A549 (cell line): ENCODE measurements at regions not wholly inside any gene's neighbourhood (a gene's known extent, or its start where the extent isn't known, plus 50 kb on each side); places are given as distances from the start of the nearest gene placed in this dataset.

Experiments
- ATAC-seq, 2 experiments: fragments of 200-7000 bp in 1 of 2; fragments of >200 bp in 1 of 2; cut with Nextera tagmentation in 1 of 2; cut with Tn5 transposase in 1 of 2; 3 replicates each; pipeline versions ENCODE4 v1.8.0 to v1.9.1; 2018 to 2020; ENCODE audit warnings: mild to moderate bottlenecking in 1 of 2, moderate library complexity in 1 of 2
- CTCF ChIA-PET: fragments of 300-600 bp; sonication (Branson Sonifier 250); formaldehyde crosslinking; extraction: SDS; loops from one replicate; lab custom pipeline; 2021; ENCODE audit warnings: antibody characterized with exemption, inconsistent platforms; lab: Yijun Ruan, JAX
- POLR2A ChIA-PET: fragments of 350-600 bp; formaldehyde crosslinking; extraction: SDS; loops from one replicate; lab custom pipeline; 2021; ENCODE audit warnings: antibody characterized with exemption, inconsistent platforms; lab: Yijun Ruan, JAX
- DNase-seq, 2 experiments: peaks; one replicate each; pipeline versions ENCODE4 v3.0.0 to v3.0.0-alpha.2; 2011 to 2016; ENCODE audit warnings: low read depth in 1 of 2, low spot score in 1 of 2
- FAIRE-seq: peaks from 2 replicates; lab custom pipeline; 2011; peaks lifted over from hg19 to GRCh38; lab: Jason Lieb, UNC
- H3K27ac ChIP-seq, 2 experiments: fragments of >200 bp; sonication (Bioruptor Twin); formaldehyde crosslinking; 3 replicates each; pipeline ENCODE4 v1.5.1; 2016 to 2017
- H3K4me1 ChIP-seq: fragments of >200 bp; sonication (Bioruptor Twin); formaldehyde crosslinking; 3 replicates; pipeline ENCODE4 v1.6.1; 2016
- H3K4me2 ChIP-seq: fragments of >200 bp; sonication (Bioruptor Twin); formaldehyde crosslinking; 3 replicates; pipeline ENCODE4 v1.6.1; 2016
- H3K4me3 ChIP-seq: fragments of >200 bp; sonication (Bioruptor Twin); formaldehyde crosslinking; 3 replicates; pipeline ENCODE4 v1.5.1; 2016
- H3K9me3 ChIP-seq: fragments of >200 bp; sonication (Bioruptor Twin); formaldehyde crosslinking; 3 replicates; pipeline ENCODE4 v1.6.1; 2016
- BHLHE40 ChIP-seq: IDR thresholded peaks from 2 replicates; pipeline ENCODE4 v1.6.1; 2012; ENCODE audit warnings: low read depth, low read length, inconsistent platforms
- CBX8 ChIP-seq: fragments of 200-600 bp; sonication (generic); IDR thresholded peaks from 2 replicates; pipeline ENCODE4 v1.6.1; 2016
- CHD2 ChIP-seq: fragments of 150-350 bp; IDR thresholded peaks from 2 replicates; pipeline ENCODE4 v1.6.1; 2014; ENCODE audit warnings: low read length; ENCODE audit not compliant: partially characterized antibody
- EHMT2 ChIP-seq: fragments of 200-600 bp; sonication (generic); IDR thresholded peaks from 2 replicates; pipeline ENCODE4 v1.6.1; 2016; ENCODE audit warnings: antibody characterized with exemption, low read depth, mild to moderate bottlenecking, moderate library complexity
- FOSB ChIP-seq: fragments of 250-450 bp; sonication (Bioruptor Pico); IDR thresholded peaks from 2 replicates; pipeline ENCODE4 v1.5.0; 2020; ENCODE audit warnings: mild to moderate bottlenecking, moderate library complexity
- FOXS1 ChIP-seq: fragments of 250-450 bp; sonication (Bioruptor Pico); IDR thresholded peaks from 2 replicates; pipeline ENCODE4 v1.5.0; 2020; ENCODE audit warnings: mild to moderate bottlenecking, moderate library complexity
- GATA3 ChIP-seq: IDR thresholded peaks from 2 replicates; pipeline ENCODE4 v1.6.1; 2012; ENCODE audit warnings: borderline replicate concordance
- HDAC2 ChIP-seq: fragments of 200-600 bp; sonication (generic); IDR thresholded peaks from 2 replicates; pipeline ENCODE4 v1.6.1; 2016
- HOXB13 ChIP-seq: fragments of 250-450 bp; sonication (Bioruptor Pico); IDR thresholded peaks from 2 replicates; pipeline ENCODE4 v1.5.0; 2020; ENCODE audit warnings: low read depth, mild to moderate bottlenecking, moderate library complexity
- KDM1A ChIP-seq: fragments of 200-600 bp; sonication (generic); IDR thresholded peaks from 2 replicates; pipeline ENCODE4 v1.6.1; 2016; ENCODE audit warnings: low read depth, mild to moderate bottlenecking
- KDM5A ChIP-seq: fragments of 200-600 bp; sonication (generic); IDR thresholded peaks from 2 replicates; pipeline ENCODE4 v1.6.1; 2016; ENCODE audit warnings: antibody characterized with exemption, mild to moderate bottlenecking
- MAZ ChIP-seq: fragments of 150-350 bp; IDR thresholded peaks from 2 replicates; pipeline ENCODE4 v1.6.1; 2014; ENCODE audit warnings: antibody characterized with exemption, low read depth, low read length, borderline replicate concordance
- MYC ChIP-seq: IDR thresholded peaks from 2 replicates; pipeline ENCODE4 v1.6.1; 2012; ENCODE audit warnings: mild to moderate bottlenecking, inconsistent platforms, low read length, improper control_type of control experiment, borderline replicate concordance
- NR3C1 ChIP-seq: fragments of >200 bp; sonication (Bioruptor Twin); formaldehyde crosslinking; IDR thresholded peaks from 3 replicates; pipeline ENCODE4 v1.6.1; 2017
- POLR2A ChIP-seq: IDR thresholded peaks from 2 replicates; pipeline ENCODE4 v1.6.1; 2012; ENCODE audit warnings: mild to moderate bottlenecking, low read length
- RARB ChIP-seq: fragments of 250-450 bp; sonication (Bioruptor Pico); IDR thresholded peaks from 2 replicates; pipeline ENCODE4 v1.8.0; 2021; ENCODE audit warnings: mild to moderate bottlenecking, moderate library complexity
- RCOR1 ChIP-seq: fragments of 150-350 bp; IDR thresholded peaks from 2 replicates; pipeline ENCODE4 v1.6.1; 2014; ENCODE audit warnings: antibody characterized with exemption, low read length, low read depth
- SREBF2 ChIP-seq: fragments of 450-650 bp; IDR thresholded peaks from 2 replicates; pipeline ENCODE4 v1.6.1; 2014; ENCODE audit warnings: mild to moderate bottlenecking, moderate library complexity
- ZSCAN20 ChIP-seq: fragments of 250-450 bp; sonication (Bioruptor Pico); IDR thresholded peaks from 2 replicates; pipeline ENCODE4 v1.8.0; 2022; ENCODE audit warnings: mild to moderate bottlenecking, moderate library complexity
- WGBS: methylation state at CpG from one replicate; pipeline ENCODE4 v1.1.6; 2017; ENCODE audit errors: missing lambda C conversion rate; 5-methylcytosine and 5-hydroxymethylcytosine counted together
- TF ChIP-seq, protein P1 (sequence below): fragments of >200 bp; sonication (Bioruptor Twin); formaldehyde crosslinking; IDR thresholded peaks from 2 replicates; pipeline ENCODE4 v1.6.1; 2016
- TF ChIP-seq, protein P2 (sequence below): fragments of 250-450 bp; sonication (Bioruptor Pico); IDR thresholded peaks from 2 replicates; pipeline ENCODE4 v1.5.0; 2020; ENCODE audit warnings: low read depth, mild to moderate bottlenecking, moderate library complexity
- TF ChIP-seq, protein P3 (sequence below): IDR thresholded peaks from 2 replicates; pipeline ENCODE4 v1.6.1; 2012

- Histone ChIP-seq H3K9me3 (no peaks in the 10 kb centered on the region), H3K4me2 (no peak overlapping the region), H3K27ac (no peak overlapping the region), H3K4me3 (no peak overlapping the region), H3K4me1 (no peaks in the 10 kb centered on the region)
- 73% methylated on average over 2 of the region's 2 CpGs for WGBS
- no peak for FAIRE-seq
- ATAC-seq: no peak
- POLR2A ChIA-PET: no interaction called here
- CTCF ChIA-PET: interaction anchor here (0.7 kb wide), 2 partner anchors 123 to 1052 kb away, joined by 3 to 4 read pairs; no protein-coding TSS in a partner anchor
- TF ChIP-seq FOSB (CRISPR knock-in tag) (no peak), GATA3 (no peak), HOXB13 (CRISPR knock-in tag) (no peak), KDM5A (no peak), MYC (no peak), ZSCAN20 (CRISPR knock-in tag) (no peak), HDAC2 (no peak), KDM1A (no peak), CHD2 (no peak), RCOR1 (no peak), FOXS1 (no peak), POLR2A (no peak)
- TF ChIP-seq, protein P1, sequence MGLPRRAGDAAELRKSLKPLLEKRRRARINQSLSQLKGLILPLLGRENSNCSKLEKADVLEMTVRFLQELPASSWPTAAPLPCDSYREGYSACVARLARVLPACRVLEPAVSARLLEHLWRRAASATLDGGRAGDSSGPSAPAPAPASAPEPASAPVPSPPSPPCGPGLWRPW: no peak
- TF ChIP-seq, protein P2, sequence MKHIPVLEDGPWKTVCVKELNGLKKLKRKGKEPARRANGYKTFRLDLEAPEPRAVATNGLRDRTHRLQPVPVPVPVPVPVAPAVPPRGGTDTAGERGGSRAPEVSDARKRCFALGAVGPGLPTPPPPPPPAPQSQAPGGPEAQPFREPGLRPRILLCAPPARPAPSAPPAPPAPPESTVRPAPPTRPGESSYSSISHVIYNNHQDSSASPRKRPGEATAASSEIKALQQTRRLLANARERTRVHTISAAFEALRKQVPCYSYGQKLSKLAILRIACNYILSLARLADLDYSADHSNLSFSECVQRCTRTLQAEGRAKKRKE (CRISPR knock-in tag): no peak
- DNase-seq: no peak
These were observed 488.5 kb upstream of the MGAT4C start for GRCh38 chr12:86744547-86745212.

- Histone ChIP-seq H3K27ac (no peak overlapping the region), H3K4me2 (no peak overlapping the region), H3K4me1 (no peaks in the 10 kb centered on the region), H3K4me3 (no peak overlapping the region), H3K9me3 (no peaks in the 10 kb centered on the region)
- TF ChIP-seq SREBF2: no peak
- TF ChIP-seq, protein P1: no peak
- 64% methylated on average over 5 of the region's 5 CpGs for WGBS
- CTCF ChIA-PET: no interaction called here
- FAIRE-seq (peak; percentile 46), ATAC-seq (no peak), DNase-seq (no peak)
- POLR2A ChIA-PET: no interaction called here
These were observed 487.8 kb upstream of the MGAT4C start for GRCh38 chr12:86743875-86744536.

DNA sequence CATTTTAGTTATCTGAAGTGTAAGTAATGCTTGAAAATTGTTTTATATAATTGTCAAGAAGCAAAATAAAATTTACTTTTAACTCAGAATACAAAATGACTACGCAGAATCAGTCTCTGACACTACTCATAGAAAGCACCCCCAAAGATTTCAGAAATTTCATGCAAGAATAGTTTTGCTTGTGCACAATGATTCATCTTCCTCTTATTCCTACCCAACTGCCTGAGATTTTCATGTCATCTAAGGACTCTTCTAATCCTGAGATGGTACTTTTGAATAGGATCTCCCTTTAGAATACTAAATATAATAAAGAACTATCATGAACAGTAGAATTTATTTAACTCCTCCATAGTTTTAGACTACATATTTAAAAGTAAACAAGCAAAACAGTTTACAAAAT, 485.3 kb upstream of the MGAT4C start:
- H3K4me3 ChIP-seq: no peak overlapping the region
- ATAC-seq: no peak
- ChIA-PET POLR2A (no interaction called here), CTCF (no interaction called here)
- no peak for DNase-seq
- 93% methylated on average over 1 of the region's 1 CpG for WGBS
- FAIRE-seq: no peak
- no peak for TF ChIP-seq CBX8
- TF ChIP-seq, all 56 proteins: peak for 0
- H3K4me1 ChIP-seq: no peaks in the 10 kb centered on the region
- H3K9me3 ChIP-seq: no peaks in the 10 kb centered on the region
- H3K4me2 ChIP-seq: no peak overlapping the region
- no peak overlapping the region for H3K27ac ChIP-seq

GRCh38 chr12:86735851-86736250, 479.7 kb upstream of the MGAT4C start:
- no peak overlapping the region for H3K4me3 ChIP-seq
- DNase-seq (no peak), FAIRE-seq (no peak), ATAC-seq (no peak)
- no peak overlapping the region for H3K4me2 ChIP-seq
- H3K9me3 ChIP-seq: no peaks in the 10 kb centered on the region
- no peak overlapping the region for H3K27ac ChIP-seq
- H3K4me1 ChIP-seq: no peaks in the 10 kb centered on the region
- ChIA-PET CTCF (no interaction called here), POLR2A (no interaction called here)
- TF ChIP-seq ZSCAN20 (CRISPR knock-in tag): no peak
- TF ChIP-seq GATA3: no peak
- TF ChIP-seq POLR2A: no peak
- TF ChIP-seq EHMT2: no peak
- no peak for TF ChIP-seq NR3C1
- TF ChIP-seq, protein P3, sequence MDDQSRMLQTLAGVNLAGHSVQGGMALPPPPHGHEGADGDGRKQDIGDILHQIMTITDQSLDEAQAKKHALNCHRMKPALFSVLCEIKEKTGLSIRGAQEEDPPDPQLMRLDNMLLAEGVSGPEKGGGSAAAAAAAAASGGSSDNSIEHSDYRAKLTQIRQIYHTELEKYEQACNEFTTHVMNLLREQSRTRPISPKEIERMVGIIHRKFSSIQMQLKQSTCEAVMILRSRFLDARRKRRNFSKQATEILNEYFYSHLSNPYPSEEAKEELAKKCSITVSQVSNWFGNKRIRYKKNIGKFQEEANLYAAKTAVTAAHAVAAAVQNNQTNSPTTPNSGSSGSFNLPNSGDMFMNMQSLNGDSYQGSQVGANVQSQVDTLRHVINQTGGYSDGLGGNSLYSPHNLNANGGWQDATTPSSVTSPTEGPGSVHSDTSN: no peak
- TF ChIP-seq BHLHE40: no peak
- no peak for TF ChIP-seq RARB (CRISPR knock-in tag)
- no peak for TF ChIP-seq KDM5A
- no peak for TF ChIP-seq MAZ
